ENCODE measurements at regions not wholly inside any gene's neighbourhood (a gene's known extent, or its start where the extent isn't known, plus 50 kb on each side); places are given as distances from the start of the nearest gene placed in this dataset.

DNA sequence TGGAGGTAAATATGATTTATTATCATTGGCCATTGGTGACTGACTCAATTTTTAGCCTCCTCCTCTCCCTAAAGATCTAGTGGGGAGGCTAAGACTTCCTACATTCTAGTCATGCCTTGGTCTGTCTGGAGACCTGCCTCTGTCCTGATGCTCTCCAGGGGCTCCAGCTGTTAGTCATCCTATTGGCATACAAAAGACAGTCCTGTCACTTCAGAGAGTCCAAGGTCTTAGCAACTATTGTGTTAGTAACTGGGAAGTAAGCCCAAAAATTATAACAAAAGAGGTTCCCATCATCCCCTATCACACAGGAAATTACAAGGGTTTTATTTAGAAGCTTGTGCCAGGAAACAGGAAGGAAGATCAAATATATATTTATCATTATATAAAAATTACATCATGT is 400.6 kb upstream of the VSTM2A start:
- DNase-seq (ENCODE audit: low read depth, low spot score) (no peak), FAIRE-seq (no peak)
- Histone ChIP-seq H3K27me3 (ENCODE audit: control insufficient read depth in 2 of 2, insufficient read depth in 2 of 2, low read length in 2 of 2) (no peaks in the 10 kb centered on the region), H3K79me2 (ENCODE audit: control insufficient read depth, insufficient read depth, low read length) (no peaks in the 10 kb centered on the region), H3K9me3 (replicated peaks; ENCODE audit: control insufficient read depth, insufficient read depth, low read length) (no peaks in the 10 kb centered on the region), H3K4me1 (ENCODE audit: control insufficient read depth, extremely low read depth, insufficient read depth, low read length) (no peaks in the 10 kb centered on the region), H3K9ac (replicated peaks; ENCODE audit: extremely low read depth, insufficient read depth, low read length) (no peak overlapping the region), H3K36me3 (ENCODE audit: control insufficient read depth in 2 of 2, extremely low read depth in 1 of 2, insufficient read depth in 2 of 2, low read length in 2 of 2) (no peaks in the 10 kb centered on the region), H3K4me2 (ENCODE audit: insufficient read depth, low read length) (no peak overlapping the region), H3K9me1 (replicated peaks; ENCODE audit: control insufficient read depth, extremely low read depth, insufficient read depth, low read length) (no peaks in the 10 kb centered on the region), H3K27ac (ENCODE audit: insufficient read depth, low read depth, low read length) (no peak overlapping the region), H2AFZ (ENCODE audit: low read depth, low read length) (no peak overlapping the region), H4K20me1 (replicated peaks; ENCODE audit: control insufficient read depth, extremely low read depth, insufficient read depth, low read length) (no peaks in the 10 kb centered on the region), H3K4me3 (replicated peaks in 1 of 3; ENCODE audit: insufficient read depth in 1 of 3, low read depth in 1 of 3, low read length in 3 of 3) (no peak overlapping the region)
- no TSS peak for BruUV-seq (replicated peaks)
- intact Hi-C loops (cut with micrococcal nuclease) (no loop called here), dilution Hi-C loops (cut with MboI; ENCODE audit: extremely low pct_ligation_motif_present, low sequenced_read_pairs) (no loop called here)
- ChIA-PET CTCF (no interaction called here), POLR2A (no interaction called here)
- TF ChIP-seq, protein P1, sequence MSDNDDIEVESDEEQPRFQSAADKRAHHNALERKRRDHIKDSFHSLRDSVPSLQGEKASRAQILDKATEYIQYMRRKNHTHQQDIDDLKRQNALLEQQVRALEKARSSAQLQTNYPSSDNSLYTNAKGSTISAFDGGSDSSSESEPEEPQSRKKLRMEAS (IDR thresholded peaks at IDR 0.05; ENCODE audit: insufficient read depth, insufficient read length): no peak
- TF ChIP-seq EZH2 (IDR thresholded peaks at IDR 0.05; ENCODE audit: borderline replicate concordance, low read depth, low read length, severe bottlenecking): no peak
- TF ChIP-seq POLR2AphosphoS5 (IDR thresholded peaks at IDR 0.05; ENCODE audit: insufficient read depth, low read depth, low read length): no peak
- TF ChIP-seq MYC (IDR thresholded peaks at IDR 0.05; ENCODE audit: low read depth, low read length): no peak
- no peak for TF ChIP-seq FOS (IDR thresholded peaks at IDR 0.05; ENCODE audit: borderline replicate concordance, insufficient read depth, low read length)
- TF ChIP-seq POLR2A (IDR thresholded peaks at IDR 0.05; ENCODE audit: low read depth, low read length): no peak
- TF ChIP-seq, protein P2, sequence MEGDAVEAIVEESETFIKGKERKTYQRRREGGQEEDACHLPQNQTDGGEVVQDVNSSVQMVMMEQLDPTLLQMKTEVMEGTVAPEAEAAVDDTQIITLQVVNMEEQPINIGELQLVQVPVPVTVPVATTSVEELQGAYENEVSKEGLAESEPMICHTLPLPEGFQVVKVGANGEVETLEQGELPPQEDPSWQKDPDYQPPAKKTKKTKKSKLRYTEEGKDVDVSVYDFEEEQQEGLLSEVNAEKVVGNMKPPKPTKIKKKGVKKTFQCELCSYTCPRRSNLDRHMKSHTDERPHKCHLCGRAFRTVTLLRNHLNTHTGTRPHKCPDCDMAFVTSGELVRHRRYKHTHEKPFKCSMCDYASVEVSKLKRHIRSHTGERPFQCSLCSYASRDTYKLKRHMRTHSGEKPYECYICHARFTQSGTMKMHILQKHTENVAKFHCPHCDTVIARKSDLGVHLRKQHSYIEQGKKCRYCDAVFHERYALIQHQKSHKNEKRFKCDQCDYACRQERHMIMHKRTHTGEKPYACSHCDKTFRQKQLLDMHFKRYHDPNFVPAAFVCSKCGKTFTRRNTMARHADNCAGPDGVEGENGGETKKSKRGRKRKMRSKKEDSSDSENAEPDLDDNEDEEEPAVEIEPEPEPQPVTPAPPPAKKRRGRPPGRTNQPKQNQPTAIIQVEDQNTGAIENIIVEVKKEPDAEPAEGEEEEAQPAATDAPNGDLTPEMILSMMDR (IDR thresholded peaks at IDR 0.05; ENCODE audit: extremely low read depth in 1 of 2, insufficient read depth in 1 of 2, low read depth in 1 of 2, low read length in 2 of 2): no peak
- no peak for TF ChIP-seq JUN (IDR thresholded peaks at IDR 0.05; ENCODE audit: borderline replicate concordance, insufficient read depth, insufficient read length, low read depth)
- no peak for TF ChIP-seq GATA2 (IDR thresholded peaks at IDR 0.05; ENCODE audit: insufficient read depth, insufficient read length, low read depth, low read length)

Data from endothelial cell of umbilical vein (primary cell).